Trophoblast cell (in vitro differentiated cells and primary cell): ENCODE measurements at regions not wholly inside any gene's neighbourhood (a gene's known extent, or its start where the extent isn't known, plus 50 kb on each side); places are given as distances from the start of the nearest gene placed in this dataset.

ENCODE experiments used
- DNase-seq, 2 donors: peaks; one replicate each; pipeline ENCODE4 v3.0.0-alpha.2; 2016
- H2AFZ ChIP-seq: 2 replicates; pipeline ENCODE4 v1.6.1; 2013; ENCODE audit warnings: low read length, moderate library complexity, mild to moderate bottlenecking; ENCODE audit not compliant: insufficient read depth, poor library complexity
- H2AK5ac ChIP-seq: 2 replicates; pipeline ENCODE4 v1.6.1; 2013; ENCODE audit warnings: mild to moderate bottlenecking, low read length
- H2BK120ac ChIP-seq: 2 replicates; pipeline ENCODE4 v1.6.1; 2013; ENCODE audit warnings: low read length, mild to moderate bottlenecking, moderate library complexity; ENCODE audit not compliant: insufficient read depth, poor library complexity
- H2BK12ac ChIP-seq: 2 replicates; pipeline ENCODE4 v1.6.1; 2013; ENCODE audit warnings: mild to moderate bottlenecking, low read length, moderate library complexity
- H2BK5ac ChIP-seq: 2 replicates; pipeline ENCODE4 v1.6.1; 2013; ENCODE audit warnings: low read length, low read depth, moderate library complexity, mild to moderate bottlenecking; ENCODE audit not compliant: poor library complexity
- H3K14ac ChIP-seq: 2 replicates; pipeline ENCODE4 v1.6.1; 2013; ENCODE audit warnings: mild to moderate bottlenecking, low read length
- H3K18ac ChIP-seq: 2 replicates; pipeline ENCODE4 v1.6.1; 2013; ENCODE audit warnings: mild to moderate bottlenecking, low read length
- H3K23ac ChIP-seq: 2 replicates; pipeline ENCODE4 v1.6.1; 2013; ENCODE audit warnings: low read length
- H3K27ac ChIP-seq: 2 replicates; pipeline ENCODE4 v1.5.1; 2013; ENCODE audit warnings: low read depth, mild to moderate bottlenecking, inconsistent platforms, low read length, moderate library complexity
- H3K27me3 ChIP-seq: 2 replicates; pipeline ENCODE4 v1.6.1; 2013; ENCODE audit warnings: inconsistent platforms, mild to moderate bottlenecking, low read length, moderate library complexity; ENCODE audit not compliant: insufficient read depth
- H3K36me3 ChIP-seq, 2 experiments: 1 replicate in 1 of 2; 2 replicates in 1 of 2; pipeline ENCODE4 v1.6.1; 2013; ENCODE audit warnings: low read length in 2 of 2, mild to moderate bottlenecking in 2 of 2, moderate library complexity in 1 of 2; ENCODE audit not compliant: insufficient read depth in 2 of 2, control insufficient read depth in 1 of 2
- H3K4ac ChIP-seq: 2 replicates; pipeline ENCODE4 v1.6.1; 2013; ENCODE audit warnings: low read depth, mild to moderate bottlenecking, low read length, moderate library complexity
- H3K4me1 ChIP-seq, 2 experiments: 1 replicate in 1 of 2; 2 replicates in 1 of 2; pipeline ENCODE4 v1.6.1; 2013; ENCODE audit warnings: low read length in 2 of 2, mild to moderate bottlenecking in 2 of 2, moderate library complexity in 1 of 2; ENCODE audit not compliant: insufficient read depth in 2 of 2, control insufficient read depth in 1 of 2
- H3K4me2 ChIP-seq: 2 replicates; pipeline ENCODE4 v1.6.1; 2013; ENCODE audit warnings: inconsistent platforms, mild to moderate bottlenecking, low read length, moderate library complexity
- H3K4me3 ChIP-seq: 2 replicates; pipeline ENCODE4 v1.5.1; 2013; ENCODE audit warnings: mild to moderate bottlenecking, low read depth, low read length, inconsistent platforms
- H3K79me1 ChIP-seq: one replicate; pipeline ENCODE4 v1.6.1; 2013; ENCODE audit warnings: low read length
- H3K79me2 ChIP-seq: 2 replicates; pipeline ENCODE4 v1.6.1; 2013; ENCODE audit warnings: low read length, mild to moderate bottlenecking; ENCODE audit not compliant: control insufficient read depth, insufficient read depth, poor library complexity
- H3K9ac ChIP-seq: 2 replicates; pipeline ENCODE4 v1.6.1; 2013; ENCODE audit warnings: mild to moderate bottlenecking, low read length
- H3K9me3 ChIP-seq: 2 replicates; pipeline ENCODE4 v1.6.1; 2013; ENCODE audit warnings: low read depth, mild to moderate bottlenecking, control low read depth, inconsistent platforms, low read length; ENCODE audit not compliant: insufficient read depth
- H4K12ac ChIP-seq: 2 replicates; pipeline ENCODE4 v1.6.1; 2013; ENCODE audit warnings: low read depth, mild to moderate bottlenecking, low read length, moderate library complexity
- H4K8ac ChIP-seq: 2 replicates; pipeline ENCODE4 v1.6.1; 2013; ENCODE audit warnings: low read depth, mild to moderate bottlenecking, low read length, moderate library complexity
- H4K91ac ChIP-seq: one replicate; pipeline ENCODE4 v1.6.1; 2013; ENCODE audit warnings: low read depth, mild to moderate bottlenecking, low read length, moderate library complexity
- WGBS: extraction: QIAGEN DNeasy Blood & Tissue Kit; methylation state at CpG from one replicate; pipeline ENCODE4 v1.1.7; 2013; ENCODE audit warnings: missing lambda C conversion rate; ENCODE audit not compliant: insufficient read length, insufficient coverage; ENCODE audit errors: extremely low coverage; 5-methylcytosine and 5-hydroxymethylcytosine counted together

GRCh38 chr16:62213763-62214162 lies 177.5 kb upstream of the CDH8 start:
- no peak overlapping the region for H2BK120ac ChIP-seq
- WGBS: no CpG with 5 or more reads among the region's 2 CpGs
- H3K4me2 ChIP-seq: no peak overlapping the region

GRCh38 chr16:62208934-62209333 lies 172.7 kb upstream of the CDH8 start:
- H4K91ac ChIP-seq: no peak overlapping the region
- no peak overlapping the region for H2AK5ac ChIP-seq
- no peaks in the 10 kb centered on the region for H3K79me2 ChIP-seq
- WGBS: no CpG with 5 or more reads among the region's 4 CpGs
- H2BK12ac ChIP-seq: no peak overlapping the region
- no peak overlapping the region for H2BK5ac ChIP-seq
- peaks cover 2% of the 10 kb centered on the region for H3K9me3 ChIP-seq
- H2AFZ ChIP-seq: no peak overlapping the region
- no peak overlapping the region for H4K8ac ChIP-seq
- no peaks in the 10 kb centered on the region for H3K4me1 ChIP-seq
- H3K27me3 ChIP-seq: no peaks in the 10 kb centered on the region
- no peak overlapping the region for H3K18ac ChIP-seq
- no peak overlapping the region for H3K4ac ChIP-seq
- H3K4me2 ChIP-seq: no peak overlapping the region
- H3K23ac ChIP-seq: no peak overlapping the region
- no peak overlapping the region for H3K27ac ChIP-seq
- no peaks in the 10 kb centered on the region for H3K79me1 ChIP-seq
- no peak overlapping the region for H3K14ac ChIP-seq
- H3K9ac ChIP-seq: no peak overlapping the region
- DNase-seq: no peak
- H4K12ac ChIP-seq: no peak overlapping the region
- no peaks in the 10 kb centered on the region for H3K36me3 ChIP-seq
- no peak overlapping the region for H3K4me3 ChIP-seq
- no peak overlapping the region for H2BK120ac ChIP-seq

More at GRCh38 chr16:62213763-62214162, 177.5 kb upstream of the CDH8 start:
- Histone ChIP-seq H2BK12ac (no peak overlapping the region), H3K79me2 (no peaks in the 10 kb centered on the region), H3K79me1 (no peaks in the 10 kb centered on the region), H4K91ac (no peak overlapping the region), H3K18ac (no peak overlapping the region), H3K4ac (no peak overlapping the region), H2AK5ac (no peak overlapping the region), H3K27ac (no peak overlapping the region), H2AFZ (no peak overlapping the region), H2BK5ac (no peak overlapping the region), H3K23ac (no peak overlapping the region), H3K9me3 (peaks cover 4% of the 10 kb centered on the region), H4K12ac (no peak overlapping the region), H3K27me3 (no peaks in the 10 kb centered on the region), H3K4me1 (no peaks in the 10 kb centered on the region), H3K9ac (no peak overlapping the region), H4K8ac (no peak overlapping the region), H3K4me3 (no peak overlapping the region), H3K14ac (no peak overlapping the region), H3K36me3 (no peaks in the 10 kb centered on the region)
- DNase-seq: no peak

- Histone ChIP-seq H2BK120ac (no peak overlapping the region), H3K14ac (no peak overlapping the region), H3K4me2 (no peak overlapping the region), H3K79me2 (no peaks in the 10 kb centered on the region), H4K8ac (no peak overlapping the region), H2AFZ (no peak overlapping the region), H2BK5ac (no peak overlapping the region), H4K12ac (no peak overlapping the region), H3K23ac (no peak overlapping the region), H3K9ac (no peak overlapping the region), H4K91ac (no peak overlapping the region), H2BK12ac (no peak overlapping the region), H3K18ac (no peak overlapping the region), H3K27ac (no peak overlapping the region), H3K79me1 (no peaks in the 10 kb centered on the region), H3K4ac (no peak overlapping the region), H3K4me3 (no peak overlapping the region), H3K4me1 (no peaks in the 10 kb centered on the region), H2AK5ac (no peak overlapping the region), H3K27me3 (no peaks in the 10 kb centered on the region), H3K9me3 (no peaks in the 10 kb centered on the region), H3K36me3 (no peaks in the 10 kb centered on the region)
- DNase-seq: no peak
- WGBS: no CpG with 5 or more reads among the region's 1 CpG
These were observed 169.2 kb upstream of the CDH8 start for GRCh38 chr16:62205459-62205858.

GRCh38 chr16:62201911-62202310 lies 165.7 kb upstream of the CDH8 start:
- Histone ChIP-seq H2AK5ac (no peak overlapping the region), H2AFZ (no peak overlapping the region), H2BK12ac (no peak overlapping the region), H4K12ac (no peak overlapping the region), H3K79me2 (no peaks in the 10 kb centered on the region), H3K14ac (no peak overlapping the region), H3K4me2 (no peak overlapping the region), H3K79me1 (no peaks in the 10 kb centered on the region), H3K27ac (no peak overlapping the region), H2BK5ac (no peak overlapping the region), H3K4ac (no peak overlapping the region), H3K4me1 (no peaks in the 10 kb centered on the region), H3K9me3 (no peaks in the 10 kb centered on the region), H3K9ac (no peak overlapping the region), H3K23ac (no peak overlapping the region), H3K36me3 (no peaks in the 10 kb centered on the region), H3K4me3 (no peak overlapping the region), H4K91ac (no peak overlapping the region), H3K18ac (no peak overlapping the region), H3K27me3 (no peaks in the 10 kb centered on the region), H4K8ac (no peak overlapping the region), H2BK120ac (no peak overlapping the region)
- no CpG with 5 or more reads among the region's 8 CpGs for WGBS
- no peak for DNase-seq
